Smooth muscle cell of the brain vasculature (primary cell): ENCODE measurements at regions not wholly inside any gene's neighbourhood (a gene's known extent, or its start where the extent isn't known, plus 50 kb on each side); places are given as distances from the start of the nearest gene placed in this dataset.

Experiments used
- DNase-seq: peaks from one replicate; pipeline ENCODE4 v3.0.0-alpha.2; 2012; ENCODE audit warnings: low read depth, low spot score

DNA sequence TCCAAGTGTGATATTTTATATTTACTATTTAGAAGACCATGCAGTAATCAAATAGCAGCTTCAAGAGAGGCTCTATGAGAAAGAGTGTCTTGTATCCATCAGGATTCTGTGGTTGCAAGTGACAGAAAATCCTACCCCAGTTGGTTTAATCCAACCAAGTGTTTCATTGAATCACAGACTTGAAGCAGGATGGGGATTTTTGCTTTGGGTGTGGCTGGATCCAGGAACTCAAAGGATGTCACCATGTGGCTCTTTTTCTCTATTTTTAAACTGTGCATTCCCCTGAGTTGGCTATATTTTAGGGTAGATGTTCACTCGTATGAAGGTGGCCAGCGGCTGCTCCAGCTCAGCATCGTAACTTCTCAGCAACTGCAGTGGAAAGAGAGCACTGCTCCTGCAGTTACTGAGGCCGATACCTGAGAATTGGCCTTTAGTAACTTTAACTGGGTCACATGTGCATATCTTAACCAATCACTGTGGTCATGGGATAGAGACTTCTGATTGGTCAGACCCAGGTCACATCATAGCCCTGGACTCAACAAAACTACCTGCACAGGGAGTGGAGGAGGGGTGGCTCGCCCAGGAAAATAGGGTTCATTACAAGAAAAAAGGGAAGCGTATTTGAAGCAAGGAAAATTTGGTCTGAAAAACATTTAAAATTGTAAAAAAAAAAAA lies 396.1 kb upstream of the SULF2 start:
- no peak for DNase-seq

- DNase-seq, result peak; percentile 93
Observed at GRCh38 chr20:48180618-48181017, 395.3 kb upstream of the SULF2 start.

GRCh38 chr20:48180024-48180423 lies 394.7 kb upstream of the SULF2 start:
- DNase-seq, result no peak

- no peak for DNase-seq
Observed at GRCh38 chr20:48178633-48179032, 393.4 kb upstream of the SULF2 start.

DNA sequence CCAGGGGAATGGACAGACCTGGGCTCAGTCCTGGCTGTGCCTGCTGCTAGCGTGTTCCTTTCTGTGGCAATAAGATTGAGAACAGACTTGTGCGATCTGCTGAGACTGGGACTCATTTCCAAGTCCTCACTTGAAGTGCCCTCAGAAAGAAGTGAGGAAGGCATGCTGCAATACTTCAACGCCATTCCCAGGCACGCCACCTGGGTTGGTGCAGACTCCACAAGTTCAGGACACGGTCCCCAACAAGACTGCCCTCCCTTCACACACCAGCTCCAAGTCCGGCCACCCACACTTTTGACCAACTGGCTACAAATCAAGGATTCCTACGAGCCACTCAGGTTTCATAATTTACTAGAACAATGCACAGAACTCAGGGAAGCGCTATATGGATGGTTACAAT lies 391.8 kb upstream of the SULF2 start:
- DNase-seq, result no peak

DNA sequence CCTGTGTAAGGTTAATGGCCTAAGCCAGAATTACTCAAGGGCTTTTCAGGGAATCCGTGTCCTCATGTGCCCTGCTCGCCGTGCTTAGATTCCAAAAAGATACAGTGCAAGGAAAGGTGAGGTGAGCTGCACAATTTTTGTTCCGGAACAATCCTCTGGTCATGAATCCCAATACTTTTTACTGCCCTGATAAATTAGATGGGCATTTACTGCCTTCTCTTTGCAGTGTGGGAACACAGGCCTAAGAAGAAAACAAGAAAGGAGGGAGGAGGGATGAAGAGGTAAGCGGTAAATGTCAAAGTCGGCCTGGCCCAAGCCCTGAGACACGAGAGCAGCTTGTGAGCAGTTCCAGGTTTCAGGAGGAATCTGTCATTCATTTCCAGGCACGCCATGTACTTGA lies 390.9 kb upstream of the SULF2 start:
- no peak for DNase-seq

DNA sequence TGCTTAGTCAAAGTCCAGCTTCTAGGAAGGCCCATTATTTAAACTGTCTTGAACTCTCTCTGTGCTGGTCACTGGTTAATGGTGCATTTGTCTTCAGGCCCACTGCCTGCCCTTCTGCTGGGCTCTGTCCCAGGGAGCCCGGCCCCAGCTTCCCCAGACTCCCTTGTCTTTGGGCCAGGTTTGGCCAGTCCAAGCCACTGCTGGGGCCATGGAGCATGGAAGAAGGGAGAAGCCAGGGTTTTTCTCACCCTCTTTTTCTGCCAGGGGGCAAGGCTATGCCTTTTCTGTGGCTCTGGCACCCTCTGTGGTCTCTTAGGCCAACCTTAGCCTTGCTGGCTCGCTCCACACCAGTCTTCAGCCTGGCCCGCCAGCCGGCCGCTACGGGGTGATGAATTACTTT lies 390.0 kb upstream of the SULF2 start:
- no peak for DNase-seq

DNA sequence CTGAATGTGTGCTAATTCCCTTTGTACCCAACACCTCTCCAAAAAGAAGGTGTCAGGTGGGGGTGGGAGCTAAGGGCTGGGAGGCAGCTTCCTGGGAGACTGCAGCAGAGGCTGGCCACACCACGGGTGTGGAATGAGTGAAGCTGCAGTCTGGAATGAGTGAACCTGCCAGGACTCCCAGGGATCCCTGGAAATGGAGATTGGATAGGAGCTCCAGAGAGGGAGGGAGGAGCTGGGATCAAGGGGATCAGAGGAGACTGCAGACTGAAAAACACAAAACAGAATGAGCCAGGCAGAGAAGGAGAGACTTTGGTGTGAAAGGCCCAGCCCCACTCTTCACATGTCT lies 387.0 kb upstream of the SULF2 start:
- no peak for DNase-seq

DNA sequence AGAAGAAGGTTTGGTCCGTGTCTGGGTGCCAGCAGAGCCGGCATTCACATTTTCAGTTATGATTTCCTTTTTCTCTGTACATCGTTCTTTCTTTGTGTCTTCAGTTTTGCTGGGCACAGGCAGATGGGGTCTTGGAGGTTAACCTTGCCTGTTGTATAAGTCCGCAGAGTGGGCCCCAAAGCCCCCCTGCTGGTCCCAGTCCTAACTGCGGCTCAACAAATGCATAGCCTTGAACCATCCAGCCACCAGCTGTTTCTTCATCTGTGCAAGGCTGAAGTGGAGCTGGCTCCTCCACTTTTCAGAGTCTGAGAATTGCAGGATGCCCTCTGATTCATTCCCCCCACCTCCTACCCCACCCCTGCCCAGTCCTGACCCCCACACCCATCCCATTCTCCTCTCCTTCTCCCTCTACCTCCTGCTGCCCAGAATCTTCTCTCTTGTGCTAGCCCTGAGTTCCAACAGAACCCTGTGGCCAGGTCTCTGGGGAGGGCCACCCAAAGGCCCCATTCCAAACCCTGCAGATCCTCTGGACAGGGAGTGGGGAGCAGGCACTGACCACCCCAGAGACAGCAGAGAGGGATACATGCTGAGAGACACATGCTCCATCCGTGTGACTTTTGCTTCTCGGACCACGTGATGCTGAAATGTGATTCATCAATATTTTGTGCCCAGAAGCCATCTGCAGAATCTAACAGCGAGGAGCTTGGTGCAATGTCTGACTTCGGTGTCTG lies 386.5 kb upstream of the SULF2 start:
- no peak for DNase-seq

- DNase-seq, result no peak
Observed at GRCh38 chr20:48171071-48171470, 385.8 kb upstream of the SULF2 start.

DNA sequence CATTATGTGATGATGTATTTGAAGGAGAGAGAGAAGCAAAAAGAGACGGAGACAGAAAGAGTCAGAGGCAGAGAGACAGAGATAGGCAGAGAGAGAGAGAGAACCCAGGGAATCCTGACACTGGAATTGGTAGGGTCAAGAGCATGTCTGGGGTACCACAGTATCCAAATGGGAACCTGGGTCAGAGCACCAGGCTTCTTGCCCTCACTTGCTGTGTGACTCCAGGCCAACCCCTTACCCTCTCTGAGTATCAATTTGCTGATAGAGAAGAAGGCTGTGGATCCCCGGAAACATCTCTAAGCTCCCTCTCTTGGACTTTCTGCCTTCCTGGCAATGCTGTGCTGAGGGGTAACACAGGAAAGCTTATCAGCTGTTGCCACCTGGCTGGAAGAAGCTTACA lies 385.3 kb upstream of the SULF2 start:
- no peak for DNase-seq

DNA sequence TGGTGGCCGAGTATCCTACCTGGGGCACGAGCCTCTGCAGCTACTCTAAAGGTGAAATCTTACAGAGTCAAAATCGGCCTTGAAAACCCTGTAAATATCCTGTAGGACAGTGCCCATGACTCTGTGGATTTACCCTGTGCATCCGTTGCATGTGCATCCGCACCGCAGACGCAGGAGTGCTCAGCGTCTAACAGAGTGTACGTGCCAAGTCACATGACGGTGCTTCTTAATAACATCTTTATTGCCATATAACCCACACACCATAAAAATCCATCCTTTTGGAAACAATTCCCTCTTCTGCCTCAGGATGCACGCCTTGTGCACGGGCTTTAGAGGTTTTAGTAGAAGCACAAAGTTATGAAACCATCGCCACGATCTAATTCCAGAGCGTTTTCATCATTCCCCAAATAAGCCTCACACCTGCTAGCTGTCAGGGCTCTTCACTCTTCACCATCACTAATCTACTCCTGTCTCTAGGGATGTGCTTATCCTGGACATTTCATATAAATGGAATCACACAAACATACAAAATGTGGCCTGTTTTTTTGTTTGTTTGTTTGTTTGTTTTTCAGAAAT lies 384.5 kb upstream of the SULF2 start:
- DNase-seq, result no peak

DNA sequence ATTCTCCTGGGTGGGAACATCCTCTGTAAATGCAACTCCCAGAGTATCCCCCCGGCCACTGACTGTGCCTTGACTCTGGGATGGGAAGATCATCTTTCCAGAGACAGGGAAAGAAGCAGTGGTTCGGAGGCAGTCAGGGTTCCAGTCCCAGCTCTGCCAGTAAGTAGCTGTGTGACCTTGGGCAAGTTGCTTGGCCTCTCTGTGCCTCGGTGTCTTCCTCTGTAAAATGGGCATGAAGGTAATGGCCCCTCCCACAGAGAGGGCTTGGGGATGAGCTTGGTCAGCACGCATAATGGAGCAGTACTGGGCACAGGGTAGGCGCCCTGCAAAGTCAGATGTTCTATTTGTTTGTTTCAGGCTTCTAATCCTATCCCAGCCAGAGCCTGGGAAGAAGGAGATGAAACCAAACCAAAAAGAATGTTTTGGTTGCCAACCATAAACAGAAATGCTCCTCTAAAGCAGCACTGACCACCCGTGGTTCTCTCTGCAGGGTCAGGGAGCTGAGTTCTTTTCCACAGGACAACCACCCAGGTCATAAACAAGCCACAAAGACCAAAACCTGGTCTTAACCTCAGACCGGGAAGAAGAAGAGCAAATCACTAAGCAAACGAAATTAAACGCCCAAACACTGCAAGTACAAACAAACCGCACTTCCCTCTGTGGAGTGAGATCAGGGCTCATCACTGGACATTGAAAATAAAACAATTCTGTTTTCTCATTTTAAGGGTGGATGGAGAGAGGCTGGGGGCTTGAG lies 381.0 kb upstream of the SULF2 start:
- peak; percentile 70 for DNase-seq

- DNase-seq, result no peak
Observed at GRCh38 chr20:48165401-48165685, 380.1 kb upstream of the SULF2 start.

DNA sequence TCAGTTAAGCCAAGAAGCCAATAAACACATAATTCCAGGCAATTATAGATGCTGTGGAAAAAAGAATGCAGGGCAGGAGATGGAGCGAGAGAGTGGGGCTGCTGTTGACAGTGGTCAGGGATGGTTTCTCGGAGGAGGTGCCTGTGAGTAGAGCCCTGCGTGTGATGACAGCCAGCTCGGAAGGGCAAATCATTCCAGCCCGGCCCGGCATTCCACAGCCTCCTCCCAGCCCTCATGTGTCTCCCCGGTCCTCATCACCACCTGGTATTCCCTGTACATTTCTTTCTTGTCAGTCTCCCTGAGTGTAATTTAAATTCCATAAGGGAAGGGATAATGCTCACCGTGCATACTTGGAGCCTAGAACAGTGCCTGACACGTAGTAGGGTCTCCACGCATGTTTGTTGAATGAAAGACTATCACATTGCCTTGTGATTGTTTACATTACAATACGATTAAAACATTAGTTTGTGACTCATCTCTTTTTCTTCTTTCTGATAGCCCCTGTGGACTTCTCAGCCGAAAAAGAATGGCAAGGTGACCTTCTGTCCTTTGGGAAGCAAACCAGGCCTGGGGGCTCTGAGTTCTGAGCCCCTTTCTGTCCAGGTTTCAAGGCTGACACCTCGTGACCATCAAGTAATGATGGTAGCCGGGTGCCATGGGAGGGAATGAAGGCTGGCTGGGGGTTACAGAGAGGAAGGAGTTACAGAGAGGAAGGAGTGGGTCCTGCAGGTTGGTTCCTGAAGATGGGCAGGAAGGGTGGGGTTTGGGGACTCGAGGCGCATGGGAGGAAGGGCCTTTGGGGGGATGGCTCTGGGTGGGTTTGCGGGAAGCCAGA lies 379.5 kb upstream of the SULF2 start:
- no peak for DNase-seq

DNA sequence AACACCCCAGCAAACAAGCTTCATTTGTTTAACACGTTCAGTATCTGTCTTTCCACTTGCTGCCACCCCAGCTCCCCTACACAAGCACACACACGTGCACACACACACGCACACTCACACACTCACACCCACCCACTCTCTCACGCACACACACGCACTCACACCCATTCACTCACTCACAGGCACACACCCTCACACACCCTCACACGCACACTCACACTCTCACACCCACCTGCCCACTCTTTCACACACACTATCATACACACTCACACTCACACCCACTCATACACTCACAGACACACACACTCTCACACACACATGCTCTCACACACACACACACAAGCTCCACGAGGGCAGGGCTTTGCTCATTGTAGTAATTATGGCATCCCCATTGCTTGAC lies 378.8 kb upstream of the SULF2 start:
- no peak for DNase-seq

GRCh38 chr20:48163505-48163904 lies 378.2 kb upstream of the SULF2 start:
- DNase-seq, result no peak

- no peak for DNase-seq
Observed at GRCh38 chr20:48162621-48163020, 377.3 kb upstream of the SULF2 start.

DNA sequence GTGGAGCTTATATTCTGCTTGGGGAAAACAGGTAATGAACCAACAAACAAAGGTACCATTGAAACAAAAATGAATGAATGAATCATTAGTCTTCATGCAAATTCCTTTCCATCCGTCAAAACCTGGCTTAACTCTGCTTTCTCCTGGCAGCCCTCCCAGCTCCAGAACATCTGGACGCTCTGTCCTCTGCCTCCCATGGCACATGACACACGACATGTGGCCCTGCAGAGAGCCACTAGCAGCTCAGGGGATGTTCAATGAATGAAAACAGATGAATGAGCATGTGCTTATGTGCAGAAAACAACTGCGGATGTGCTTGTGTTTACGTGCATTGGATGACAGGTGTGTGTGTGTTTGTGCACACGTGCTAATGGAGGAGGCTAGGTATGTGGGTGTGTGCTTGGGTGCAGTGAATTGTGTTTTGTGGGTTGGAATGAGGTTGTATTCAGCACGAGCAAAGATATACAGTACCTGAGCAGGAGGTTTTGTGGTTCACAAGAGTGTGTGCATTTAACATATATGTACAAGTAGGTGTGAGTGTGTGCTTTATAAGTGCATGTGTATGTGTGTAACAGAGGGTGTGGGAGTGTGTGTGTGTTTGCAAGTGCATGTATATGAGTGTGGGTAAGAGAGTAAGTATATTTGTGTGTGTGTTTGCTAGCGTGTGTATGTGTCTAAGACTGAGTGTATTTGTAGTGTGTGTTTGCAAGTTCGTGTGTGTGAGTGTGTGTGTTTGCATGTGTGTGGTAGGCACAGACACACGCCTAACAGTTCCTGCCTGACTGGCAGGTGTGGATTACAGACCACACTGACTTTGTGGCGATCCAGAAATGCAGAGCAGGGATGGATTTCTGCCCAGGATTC lies 374.1 kb upstream of the SULF2 start:
- DNase-seq, result no peak

DNA sequence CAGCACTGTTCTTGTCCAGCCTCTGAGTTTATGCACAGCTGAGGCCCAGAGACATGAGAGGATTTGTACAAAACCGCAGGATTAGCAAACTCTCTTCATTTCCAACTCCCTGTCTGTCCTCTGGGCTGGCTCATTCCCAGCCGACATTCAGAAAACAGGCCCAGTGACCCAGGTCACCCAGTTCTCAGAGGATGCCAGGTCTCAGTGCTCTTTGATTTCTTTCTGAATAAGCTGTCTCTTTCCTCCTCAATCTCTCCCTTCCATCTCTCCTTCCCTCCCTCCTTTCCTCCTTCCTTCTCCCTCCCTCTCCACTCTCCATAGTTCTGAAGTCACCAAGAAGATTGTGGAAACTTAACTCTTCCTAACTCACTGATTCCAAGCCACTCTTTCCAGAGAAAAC lies 372.7 kb upstream of the SULF2 start:
- DNase-seq, result no peak
